HG02973 (cell line): ENCODE measurements at regions not wholly inside any gene's neighbourhood (a gene's known extent, or its start where the extent isn't known, plus 50 kb on each side); places are given as distances from the start of the nearest gene placed in this dataset.
"Not testable (repeated sequence)": the region's sequence is repeated elsewhere in the genome, so short reads cannot be mapped to it uniquely, and the experiment has no call there.

Source experiments
- ATAC-seq: cut with Tn5 transposase; IDR thresholded peaks from one replicate; pipeline ENCODE4 v1.9.1; 2021; ENCODE audit warnings: moderate library complexity; ENCODE audit not compliant: unreplicated experiment

- ATAC-seq: peak; percentile 78
Measured at GRCh38 chr6:128600397-128600951, 80.1 kb upstream of the PTPRK start.

GRCh38 chr6:128599036-128599435 is 78.6 kb upstream of the PTPRK start:
- ATAC-seq: no peak

- peak; percentile 30 for ATAC-seq
Measured at GRCh38 chr6:128598571-128598970, 78.2 kb upstream of the PTPRK start.

GRCh38 chr6:128597956-128598355 is 77.6 kb upstream of the PTPRK start:
- no peak for ATAC-seq

- no peak for ATAC-seq
Measured at GRCh38 chr6:128597004-128597403, 76.6 kb upstream of the PTPRK start.

GRCh38 chr6:128595544-128595943 is 75.1 kb upstream of the PTPRK start:
- ATAC-seq: no peak

GRCh38 chr6:128586095-128586494 is 65.7 kb upstream of the PTPRK start:
- ATAC-seq: no peak

- no peak for ATAC-seq
Measured at GRCh38 chr6:128580224-128581110, 60.1 kb upstream of the PTPRK start.

GRCh38 chr6:128575254-128575653 is 54.9 kb upstream of the PTPRK start:
- not testable (repeated sequence) for ATAC-seq

- ATAC-seq: peak; percentile 60
Measured at GRCh38 chr6:128574402-128574801, 54.0 kb upstream of the PTPRK start.

GRCh38 chr6:128573036-128573435 is 52.6 kb upstream of the PTPRK start:
- no peak for ATAC-seq

- ATAC-seq: no peak
Measured at GRCh38 chr6:128572294-128572693, 51.9 kb upstream of the PTPRK start.

- ATAC-seq: no peak
Measured at GRCh38 chr6:128570680-128571063, 50.3 kb upstream of the PTPRK start.

- no peak for ATAC-seq
Measured at GRCh38 chr6:128569732-128570679, 49.6 kb upstream of the PTPRK start.
